CD14-positive monocyte (primary cell): ENCODE measurements at regions not wholly inside any gene's neighbourhood (a gene's known extent, or its start where the extent isn't known, plus 50 kb on each side); places are given as distances from the start of the nearest gene placed in this dataset.

Source experiments
- DNase-seq, 3 donors: peaks; one replicate each; pipeline ENCODE4 v3.0.0-alpha.2; 2011 to 2022
- H2AFZ ChIP-seq: 2 replicates; pipeline ENCODE4 v1.6.0; 2012; ENCODE audit warnings: mild to moderate bottlenecking, low read depth, low read length, inconsistent platforms; ENCODE audit not compliant: insufficient read depth, poor library complexity, severe bottlenecking
- H3K27ac ChIP-seq, 2 donors: 1 replicate in 1 of 2; 2 replicates in 1 of 2; pipeline ENCODE4 v1.5.1; 2012 to 2013; ENCODE audit warnings: low read length in 2 of 2, control low read depth in 1 of 2, inconsistent platforms in 1 of 2, low read depth in 1 of 2, mild to moderate bottlenecking in 1 of 2
- H3K27me3 ChIP-seq, 2 donors: one replicate each; pipeline versions ENCODE4 v1.6.0 to v1.6.1; 2011 to 2013; ENCODE audit warnings: low read length in 2 of 2; ENCODE audit not compliant: control insufficient read depth in 2 of 2, insufficient read depth in 2 of 2
- H3K36me3 ChIP-seq, 2 donors: replicated peaks in 1 of 2; 1 replicate in 1 of 2; 2 replicates in 1 of 2; pipeline versions ENCODE4 v1.5.1 to v1.6.1; 2012 to 2013; ENCODE audit warnings: low read length in 2 of 2, control low read depth in 1 of 2, inconsistent platforms in 1 of 2, mild to moderate bottlenecking in 1 of 2; ENCODE audit not compliant: insufficient read depth in 2 of 2, control insufficient read depth in 1 of 2
- H3K4me1 ChIP-seq, 2 donors: 1 replicate in 1 of 2; 2 replicates in 1 of 2; pipeline versions ENCODE4 v1.5.1 to v1.6.1; 2012 to 2013; ENCODE audit warnings: low read length in 2 of 2, control low read depth in 1 of 2, inconsistent platforms in 1 of 2, mild to moderate bottlenecking in 1 of 2, moderate library complexity in 1 of 2; ENCODE audit not compliant: insufficient read depth in 2 of 2, control insufficient read depth in 1 of 2
- H3K4me2 ChIP-seq: replicated peaks from 2 replicates; pipeline ENCODE3; 2012; ENCODE audit warnings: low read length, moderate library complexity, mild to moderate bottlenecking; ENCODE audit not compliant: poor library complexity, severe bottlenecking; ENCODE audit errors: extremely low read depth
- H3K4me3 ChIP-seq, 3 experiments: fragments of 200-600 bp in 1 of 3; sonication (generic) in 1 of 3; replicated peaks in 1 of 3; 1 replicate in 2 of 3; 2 replicates in 1 of 3; pipeline ENCODE4 v1.5.1; 2011 to 2013; ENCODE audit warnings: low read length in 3 of 3, mild to moderate bottlenecking in 3 of 3, control low read depth in 2 of 3, low read depth in 2 of 3, inconsistent platforms in 1 of 3, moderate library complexity in 1 of 3
- H3K79me2 ChIP-seq: 2 replicates; pipeline ENCODE4 v1.6.0; 2012; ENCODE audit warnings: mild to moderate bottlenecking, control low read depth, inconsistent platforms, low read length, moderate library complexity; ENCODE audit not compliant: insufficient read depth
- H3K9ac ChIP-seq: 2 replicates; pipeline ENCODE4 v1.6.0; 2017; ENCODE audit warnings: low read length, mild to moderate bottlenecking; ENCODE audit not compliant: insufficient read depth, poor library complexity, severe bottlenecking
- H3K9me3 ChIP-seq, 2 donors: replicated peaks in 1 of 2; 1 replicate in 1 of 2; 2 replicates in 1 of 2; pipeline versions ENCODE4 v1.5.1 to v1.6.1; 2012 to 2013; ENCODE audit warnings: low read length in 2 of 2, control low read depth in 1 of 2; ENCODE audit not compliant: control insufficient read depth in 1 of 2, insufficient read depth in 1 of 2
- H4K20me1 ChIP-seq: 2 replicates; pipeline ENCODE4 v1.6.0; 2012; ENCODE audit warnings: mild to moderate bottlenecking, low read length, control low read depth, moderate library complexity; ENCODE audit not compliant: insufficient read depth
- H3K27ac Mint-ChIP-seq, 7 donors: one replicate each; pipeline ENCODE4 v1.8.0; 2020; ENCODE audit warnings: mild to moderate bottlenecking in 7 of 7, mixed read lengths in 7 of 7, moderate library complexity in 6 of 7, inconsistent platforms in 2 of 7
- H3K27me3 Mint-ChIP-seq, 3 donors: one replicate each; pipeline ENCODE4 v1.8.0; 2021 to 2022; ENCODE audit warnings: low read depth in 3 of 3, mild to moderate bottlenecking in 3 of 3, mixed read lengths in 3 of 3, moderate library complexity in 3 of 3, inconsistent platforms in 1 of 3
- H3K36me3 Mint-ChIP-seq, 2 donors: one replicate each; pipeline ENCODE4 v1.8.0; 2020; ENCODE audit warnings: mixed read lengths in 2 of 2, inconsistent platforms in 1 of 2, mild to moderate bottlenecking in 1 of 2
- H3K4me1 Mint-ChIP-seq: one replicate; pipeline ENCODE4 v1.8.0; 2020; ENCODE audit warnings: mild to moderate bottlenecking, mixed read lengths
- H3K4me3 Mint-ChIP-seq, 2 donors: one replicate each; pipeline ENCODE4 v1.8.0; 2020; ENCODE audit warnings: mild to moderate bottlenecking in 2 of 2, mixed read lengths in 2 of 2, moderate library complexity in 1 of 2
- H3K9me3 Mint-ChIP-seq, 7 donors: one replicate each; pipeline ENCODE4 v1.8.0; 2020 to 2022; ENCODE audit warnings: mixed read lengths in 7 of 7, mild to moderate bottlenecking in 6 of 7, moderate library complexity in 6 of 7, inconsistent platforms in 2 of 7
- CTCF ChIP-seq: fragments of 200-600 bp; IDR thresholded peaks from one replicate; pipeline ENCODE4 v1.8.0; 2022; ENCODE audit warnings: antibody characterized with exemption, mild to moderate bottlenecking
- WGBS: methylation state at CpG from one replicate; pipeline ENCODE4 v1.1.5; 2013; ENCODE audit warnings: missing lambda C conversion rate; ENCODE audit not compliant: insufficient coverage; 5-methylcytosine and 5-hydroxymethylcytosine counted together
- intact Hi-C, 2 donors: fragments of 100-400 bp; cut with micrococcal nuclease; formaldehyde crosslinking; loops; one replicate each; pipeline versions ENCODE4 v1.15.0 to v1.15.1; 2023

- Histone ChIP-seq H3K4me1 (peaks cover 16 to 21% of the 10 kb centered on the region in 2 donors), H3K27me3 (peaks cover 12 to 14% of the 10 kb centered on the region in 2 donors), H3K27ac (no peak overlapping the region), H2AFZ (no peak overlapping the region), H3K4me3 (no peak overlapping the region), H3K79me2 (no peaks in the 10 kb centered on the region), H3K4me2 (no peak overlapping the region), H3K36me3 (no peaks in the 10 kb centered on the region), H3K9ac (no peak overlapping the region), H3K9me3 (no peaks in the 10 kb centered on the region), H4K20me1 (no peaks in the 10 kb centered on the region)
- Mint-ChIP-seq H3K4me1 (peaks cover 21% of the 10 kb centered on the region), H3K4me3 (peak overlapping the region in 1 of 2 donors; percentile 69), H3K27ac (no peak overlapping the region), H3K27me3 (peaks cover 10 to 29% (median 23%) of the 10 kb centered on the region in 3 donors), H3K9me3 (peaks cover 0 to 4% (median 0%) of the 10 kb centered on the region in 7 donors), H3K36me3 (no peaks in the 10 kb centered on the region)
- no peak for DNase-seq
- 87% methylated on average over 3 of the region's 4 CpGs for WGBS
- intact Hi-C loops = no loop called here
- no peak for TF ChIP-seq CTCF
These were observed 203.4 kb upstream of the ZNF608 start for GRCh38 chr5:124949862-124950261.

- DNase-seq = no peak
- intact Hi-C loops = no loop called here
- Histone ChIP-seq H3K27me3 (peaks cover 10 to 11% of the 10 kb centered on the region in 2 donors), H3K4me2 (no peak overlapping the region), H4K20me1 (no peaks in the 10 kb centered on the region), H3K4me1 (peaks cover 16 to 21% of the 10 kb centered on the region in 2 donors), H2AFZ (no peak overlapping the region), H3K36me3 (no peaks in the 10 kb centered on the region), H3K4me3 (no peak overlapping the region), H3K79me2 (no peaks in the 10 kb centered on the region), H3K9ac (no peak overlapping the region), H3K27ac (no peak overlapping the region), H3K9me3 (no peaks in the 10 kb centered on the region)
- Mint-ChIP-seq H3K9me3 (peaks cover 0 to 4% (median 0%) of the 10 kb centered on the region in 7 donors), H3K4me1 (peaks cover 21% of the 10 kb centered on the region), H3K27ac (no peak overlapping the region), H3K36me3 (no peaks in the 10 kb centered on the region), H3K27me3 (peaks cover 9 to 23% (median 23%) of the 10 kb centered on the region in 3 donors), H3K4me3 (no peak overlapping the region)
- TF ChIP-seq CTCF = no peak
- 100% methylated on average over 1 of the region's 3 CpGs for WGBS
These were observed 204.7 kb upstream of the ZNF608 start for GRCh38 chr5:124951105-124951504.
